K562 (cell line): ENCODE measurements at regions not wholly inside any gene's neighbourhood (a gene's known extent, or its start where the extent isn't known, plus 50 kb on each side); places are given as distances from the start of the nearest gene placed in this dataset.

Experiments
- ATAC-seq: fragments of 200-7000 bp; cut with Tn5 transposase; 3 replicates; pipeline ENCODE4 v1.9.1; 2020; ENCODE audit warnings: moderate library complexity
- BruUV-seq: library from RNA; stranded (reverse); fragments of 400-500 nt; replicated peaks from 2 replicates; lab custom pipeline; 2021; lab: Mats Ljungman, UMichigan
- CTCF ChIA-PET: fragments of 300-600 bp; formaldehyde crosslinking; extraction: SDS; loops from one replicate; lab custom pipeline; 2021; ENCODE audit warnings: low intra/inter-chr PET ratio; lab: Yijun Ruan, JAX
- POLR2A ChIA-PET: fragments of 300-600, 350-650 bp; sonication (Branson Sonifier 250); formaldehyde crosslinking; extraction: SDS; loops from one replicate; lab custom pipeline; 2021; ENCODE audit warnings: antibody characterized with exemption, inconsistent platforms; lab: Yijun Ruan, JAX
- DNase-seq, 4 experiments: peaks; one replicate each; pipeline versions ENCODE4 v3.0.0 to v3.0.0-alpha.2; 2011 to 2018; ENCODE audit warnings: low spot score in 3 of 4, mixed read lengths in 3 of 4; ENCODE audit errors: extremely low read depth in 1 of 4
- FAIRE-seq: peaks from 2 replicates; lab custom pipeline; 2011; peaks lifted over from hg19 to GRCh38; lab: Jason Lieb, UNC
- H2AFZ ChIP-seq: 2 replicates; pipeline ENCODE4 v1.6.0; 2011; ENCODE audit warnings: low read depth, low read length, control low read depth, inconsistent platforms
- H3K27ac ChIP-seq: fragments of 200-600 bp; 3 replicates; pipeline ENCODE4 v1.8.0; 2011; ENCODE audit warnings: low read depth, mild to moderate bottlenecking, control low read depth, inconsistent platforms, low read length, moderate library complexity, mixed read lengths; ENCODE audit errors: extremely low read depth
- H3K27me3 ChIP-seq, 2 experiments: fragments of 300-600 bp in 1 of 2; 2 replicates in 1 of 2; 3 replicates in 1 of 2; pipeline versions ENCODE4 v1.6.0 to v1.8.0; 2011; ENCODE audit warnings: inconsistent platforms in 2 of 2, low read length in 2 of 2, mild to moderate bottlenecking in 1 of 2, mixed read lengths in 1 of 2, moderate library complexity in 1 of 2; ENCODE audit not compliant: control insufficient read depth in 2 of 2, insufficient read depth in 2 of 2
- H3K36me3 ChIP-seq: fragments of 300-600 bp; 3 replicates; pipeline ENCODE4 v1.8.0; 2011; ENCODE audit warnings: mild to moderate bottlenecking, low read length, inconsistent platforms; ENCODE audit not compliant: control insufficient read depth, insufficient read depth
- H3K4me1 ChIP-seq, 2 experiments: fragments of 200-600 bp in 1 of 2; replicated peaks in 1 of 2; 2 replicates in 1 of 2; 3 replicates in 1 of 2; pipeline versions ENCODE4 v1.5.1 to v1.8.0; 2011; ENCODE audit warnings: inconsistent platforms in 2 of 2, low read length in 2 of 2, mild to moderate bottlenecking in 1 of 2, mixed read lengths in 1 of 2, moderate library complexity in 1 of 2; ENCODE audit not compliant: control insufficient read depth in 2 of 2, insufficient read depth in 2 of 2
- H3K4me2 ChIP-seq: 2 replicates; pipeline ENCODE4 v1.6.1; 2011; ENCODE audit warnings: low read length, control low read depth, inconsistent platforms, mixed read lengths; ENCODE audit not compliant: insufficient read depth
- H3K4me3 ChIP-seq: fragments of 200-600 bp; sonication (generic), shearing (Covaris generic); 2 replicates; pipeline ENCODE4 v1.5.1; 2016; ENCODE audit warnings: control low read depth, inconsistent platforms
- H3K79me2 ChIP-seq: fragments of 200-600 bp; 3 replicates; pipeline ENCODE4 v1.8.0; 2011; ENCODE audit warnings: low read length, inconsistent platforms; ENCODE audit not compliant: control insufficient read depth, insufficient read depth
- H3K9ac ChIP-seq, 2 experiments: 2 replicates each; pipeline versions ENCODE4 v1.6.0 to v1.6.1; 2011; ENCODE audit warnings: low read depth in 2 of 2, low read length in 2 of 2, control low read depth in 1 of 2, inconsistent platforms in 1 of 2, mild to moderate bottlenecking in 1 of 2, mixed read lengths in 1 of 2; ENCODE audit not compliant: insufficient read depth in 1 of 2
- H3K9me1 ChIP-seq: one replicate; pipeline ENCODE4 v1.6.0; 2011; ENCODE audit warnings: inconsistent platforms, mild to moderate bottlenecking, low read length, moderate library complexity; ENCODE audit not compliant: control insufficient read depth, insufficient read depth
- H3K9me3 ChIP-seq: replicated peaks from 2 replicates; pipeline ENCODE4 v1.5.1; 2011; ENCODE audit warnings: low read depth, low read length, inconsistent platforms; ENCODE audit not compliant: control insufficient read depth, insufficient read depth
- H4K20me1 ChIP-seq: replicated peaks from 2 replicates; pipeline ENCODE4 v1.6.1; 2011; ENCODE audit warnings: low read length, inconsistent platforms, mixed read lengths; ENCODE audit not compliant: control insufficient read depth, insufficient read depth
- ARID2 ChIP-seq: fragments of 450-650 bp; IDR thresholded peaks from 2 replicates; pipeline ENCODE4 v1.6.1; 2017; ENCODE audit warnings: antibody characterized with exemption, mild to moderate bottlenecking
- ATF2 ChIP-seq: sonication (generic); formaldehyde crosslinking; IDR thresholded peaks from 2 replicates; pipeline ENCODE4 v1.8.1; 2022; ENCODE audit warnings: missing genetic modification reagents
- ETS2 ChIP-seq: IDR thresholded peaks from 2 replicates; pipeline ENCODE4 v1.6.1; 2016; ENCODE audit warnings: borderline replicate concordance, missing genetic modification characterization, mild to moderate bottlenecking, moderate library complexity, missing compliant biosample characterization; ENCODE audit not compliant: poor library complexity, severe bottlenecking
- ETV1 ChIP-seq: fragments of 450-650 bp; conservative IDR thresholded peaks from 2 replicates; pipeline ENCODE4 v1.6.1; 2016; ENCODE audit warnings: missing genetic modification characterization, control low read depth, low read depth, missing compliant biosample characterization
- GABPA ChIP-seq: fragments of 200-800 bp; sonication (Bioruptor generic); conservative IDR thresholded peaks from 2 replicates; pipeline ENCODE4 v1.6.1; 2016; ENCODE audit warnings: low read depth, missing genetic modification characterization, missing compliant biosample characterization
- RAD21 ChIP-seq, 2 experiments: fragments of 250-450 bp in 1 of 2; fragments of 450-650 bp in 1 of 2; sonication (Bioruptor Pico) in 1 of 2; formaldehyde crosslinking in 1 of 2; IDR thresholded peaks in 1 of 2; conservative IDR thresholded peaks in 1 of 2; 2 replicates each; pipeline versions ENCODE4 v1.4.0 to v1.8.0; 2020 to 2022; ENCODE audit warnings: mild to moderate bottlenecking in 2 of 2, moderate library complexity in 1 of 2
- SMAD4 ChIP-seq: fragments of 250-450 bp; sonication (Bioruptor Pico); conservative IDR thresholded peaks from 2 replicates; pipeline ENCODE4 v1.8.0; 2021; ENCODE audit warnings: inconsistent platforms, mild to moderate bottlenecking, moderate library complexity
- SMC3 ChIP-seq: conservative IDR thresholded peaks from 2 replicates; pipeline ENCODE4 v1.6.1; 2011; ENCODE audit warnings: low read depth, low read length, improper control_type of control experiment; ENCODE audit not compliant: insufficient read depth
- SNRNP70 ChIP-seq: fragments of 200-400 bp; formaldehyde crosslinking; optimal IDR thresholded peaks from 2 replicates; pipeline ENCODE3; 2017; ENCODE audit warnings: low read depth, low read length
- ZBTB33 ChIP-seq: sonication (generic); formaldehyde crosslinking; IDR thresholded peaks from 2 replicates; pipeline ENCODE4 v1.8.1; 2023; ENCODE audit warnings: mild to moderate bottlenecking, missing genetic modification reagents
- ZNF311 ChIP-seq: fragments of 250-450 bp; sonication (Bioruptor Pico); IDR thresholded peaks from 2 replicates; pipeline ENCODE4 v1.4.0; 2020; ENCODE audit warnings: mild to moderate bottlenecking, moderate library complexity
- ZNF347 ChIP-seq: fragments of 450-650 bp; formaldehyde crosslinking; IDR thresholded peaks from 2 replicates; pipeline ENCODE4 v1.4.0; 2020; ENCODE audit warnings: low read depth, mild to moderate bottlenecking, moderate library complexity
- ZNF589 ChIP-seq: fragments of 200-800 bp; sonication (Bioruptor generic); IDR thresholded peaks from 2 replicates; pipeline ENCODE4 v1.6.1; 2016; ENCODE audit warnings: low read depth, missing genetic modification characterization, missing compliant biosample characterization
- ZNF766 ChIP-seq: fragments of 200-800 bp; sonication (Bioruptor generic); conservative IDR thresholded peaks from 2 replicates; pipeline ENCODE4 v1.6.1; 2016; ENCODE audit warnings: missing genetic modification characterization, missing compliant biosample characterization
- WGBS: fragments of 100-300 bp; shearing (Covaris generic); methylation state at CpG from one replicate; pipeline ENCODE4 v1.1.6; 2016; ENCODE audit warnings: low coverage, mixed read lengths; ENCODE audit not compliant: insufficient coverage; ENCODE audit errors: missing lambda C conversion rate; 5-methylcytosine and 5-hydroxymethylcytosine counted together
- in situ Hi-C: fragments of 300-500 bp; cut with MboI; formaldehyde crosslinking; loops from 4 replicates; pipeline ENCODE4 v1.15.0; 2018; ENCODE audit warnings: inconsistent platforms, mixed read lengths
- intact Hi-C: fragments of 100-400 bp; cut with micrococcal nuclease; formaldehyde crosslinking; loops from 2 replicates; pipeline ENCODE4 v1.14.2; 2022

- ChIA-PET POLR2A (interaction anchor here (1.1 kb wide), 1 partner anchor 80 kb away, joined by 5 read pairs; no protein-coding TSS in a partner anchor), CTCF (no interaction called here)
- no peak overlapping the region for H3K4me3 ChIP-seq
- intact Hi-C loops (no loop called here), in situ Hi-C loops (no loop called here)
- H3K79me2 ChIP-seq = no peaks in the 10 kb centered on the region
- TF ChIP-seq ZNF311 (CRISPR knock-in tag) = no peak
- 0 out of 2 replicates have a peak, but pooled peaks have one; percentile 35 for TF ChIP-seq ZNF589 (CRISPR knock-in tag)
- no peak for TF ChIP-seq SMC3
- TF ChIP-seq SMAD4 (CRISPR knock-in tag) = 0 out of 2 replicates have a peak, but pooled peaks have one; percentile 11
- TF ChIP-seq ARID2 = no peak
- no peak for TF ChIP-seq SNRNP70
- peak; percentile 90 for TF ChIP-seq ZNF766 (CRISPR knock-in tag)
- TF ChIP-seq ETS2 (tag) = no peak
- TF ChIP-seq GABPA = 0 out of 2 replicates have a peak, but pooled peaks have one; percentile 21
- TF ChIP-seq RAD21 (CRISPR knock-in tag; conservative IDR thresholded peaks at IDR 0.05 in 1 of 2, IDR thresholded peaks at IDR 0.05 in 1 of 2) = no peak
- no peak for TF ChIP-seq ATF2 (CRISPR knock-in tag)
- TF ChIP-seq ETV1 = 0 out of 2 replicates have a peak, but pooled peaks have one; percentile 19
- TF ChIP-seq ZNF347 (CRISPR knock-in tag) = no peak
- TF ChIP-seq ZBTB33 (CRISPR knock-in tag) = no peak
- no peak overlapping the region for H3K9ac ChIP-seq
- no peaks in the 10 kb centered on the region for H3K9me1 ChIP-seq
- H3K4me1 ChIP-seq = no peaks in the 10 kb centered on the region; a peak in 2 of 5 replicates
- ATAC-seq (peak; percentile 69), FAIRE-seq (no peak), DNase-seq (no peak)
- 43% methylated on average over 6 of the region's 6 CpGs for WGBS
- H3K9me3 ChIP-seq = no peaks in the 10 kb centered on the region
- peak overlapping the region; percentile 44 for H2AFZ ChIP-seq
- BruUV-seq = no TSS peak
- H3K36me3 ChIP-seq = no peaks in the 10 kb centered on the region
- H4K20me1 ChIP-seq = no peaks in the 10 kb centered on the region
- H3K4me2 ChIP-seq = no peak overlapping the region
- no peak overlapping the region for H3K27ac ChIP-seq
- no peaks in the 10 kb centered on the region for H3K27me3 ChIP-seq
Measured at GRCh38 chr13:51534041-51534817, 50.0 kb upstream of the WDFY2 start.
